Inflammatory macrophage treated with lipopolysaccharide for 4 hours (primary cell): ENCODE measurements at regions not wholly inside any gene's neighbourhood (a gene's known extent, or its start where the extent isn't known, plus 50 kb on each side); places are given as distances from the start of the nearest gene placed in this dataset.

Experiments
- DNase-seq: peaks from one replicate; pipeline ENCODE4 v3.0.0-alpha.2; 2020

DNA sequence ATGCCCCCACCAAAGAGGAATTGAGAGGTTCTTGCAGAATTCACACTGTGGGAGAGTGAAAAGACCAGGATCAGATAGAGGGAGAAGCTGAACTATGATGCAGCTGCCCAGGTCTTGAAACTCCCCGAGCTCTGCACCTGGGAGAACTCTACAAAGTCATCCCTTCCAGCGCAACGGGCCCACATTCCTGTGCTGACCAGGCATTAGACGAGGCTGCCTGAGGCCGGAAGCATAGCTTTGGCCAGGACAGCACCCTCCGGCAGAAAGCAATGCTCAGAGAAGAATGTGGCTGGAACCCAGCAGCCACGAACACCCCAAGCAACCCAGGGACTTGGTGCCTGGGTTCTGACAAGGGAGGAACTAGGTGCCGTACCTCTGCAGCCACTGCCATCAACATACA, 281.5 kb upstream of the CDH4 start:
- DNase-seq = no peak

DNA sequence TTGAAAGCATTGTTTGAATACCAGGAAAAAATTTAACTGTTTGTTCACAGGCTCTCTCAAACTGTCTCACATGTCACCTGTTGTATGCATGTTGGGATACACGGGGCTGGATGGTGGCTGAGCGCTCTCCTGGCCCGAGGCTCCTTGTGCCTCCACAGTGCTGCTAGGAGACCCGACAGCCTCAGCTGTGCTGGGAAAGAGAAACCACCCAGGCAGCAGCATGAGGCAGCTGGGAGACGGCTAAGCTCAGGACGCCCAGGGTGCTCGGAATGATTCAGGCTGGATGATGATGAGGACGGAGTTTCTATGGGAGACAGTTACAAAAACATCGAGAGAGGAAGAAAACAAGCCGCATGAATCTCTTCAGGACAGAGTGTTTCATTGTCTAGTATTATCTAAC, 278.0 kb upstream of the CDH4 start:
- no peak for DNase-seq

- no peak for DNase-seq
These were observed 277.6 kb upstream of the CDH4 start for GRCh38 chr20:60974441-60974945.

DNA sequence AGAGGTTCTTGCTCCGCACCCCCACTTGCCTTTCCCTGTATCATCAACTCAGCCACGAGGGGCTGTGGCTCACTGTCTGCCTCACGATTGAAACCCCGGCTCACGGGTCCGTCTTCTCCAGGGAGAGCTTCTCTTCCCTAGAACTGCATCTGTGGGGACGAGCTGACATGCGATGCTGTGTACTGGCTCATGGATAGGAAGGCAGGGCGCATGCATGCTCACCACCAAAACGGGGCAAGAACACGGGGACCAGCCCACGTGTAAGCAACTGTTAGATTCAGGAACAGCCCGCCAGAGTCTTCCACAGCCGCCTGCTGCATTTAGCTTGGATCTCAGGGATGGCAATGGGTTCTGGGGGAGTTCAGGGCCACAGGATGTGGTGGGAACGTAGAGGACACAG, 275.9 kb upstream of the CDH4 start:
- DNase-seq = no peak

DNA sequence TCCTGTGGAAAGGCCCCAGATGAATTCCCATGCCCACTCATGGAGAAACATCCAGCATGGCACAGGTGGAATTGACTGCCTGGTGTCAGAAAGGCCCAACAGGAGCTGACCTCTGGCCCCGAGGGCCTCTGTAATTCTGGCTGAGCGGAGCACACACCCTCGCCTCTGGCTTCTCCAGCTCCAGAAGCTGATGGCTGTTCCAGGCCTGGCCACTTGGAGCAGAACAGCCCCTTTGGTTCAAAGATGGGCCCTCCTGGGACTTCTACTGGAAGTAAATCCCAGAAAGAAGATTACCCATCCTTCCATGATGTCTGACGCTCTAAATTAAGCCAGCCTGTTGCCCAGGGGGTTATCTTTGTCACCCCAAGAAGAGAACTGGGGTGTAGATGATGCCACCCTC, 275.1 kb upstream of the CDH4 start:
- no peak for DNase-seq

GRCh38 chr20:60977901-60978300, 274.2 kb upstream of the CDH4 start:
- no peak for DNase-seq

- DNase-seq = no peak
These were observed 267.4 kb upstream of the CDH4 start for GRCh38 chr20:60984666-60985065.

DNA sequence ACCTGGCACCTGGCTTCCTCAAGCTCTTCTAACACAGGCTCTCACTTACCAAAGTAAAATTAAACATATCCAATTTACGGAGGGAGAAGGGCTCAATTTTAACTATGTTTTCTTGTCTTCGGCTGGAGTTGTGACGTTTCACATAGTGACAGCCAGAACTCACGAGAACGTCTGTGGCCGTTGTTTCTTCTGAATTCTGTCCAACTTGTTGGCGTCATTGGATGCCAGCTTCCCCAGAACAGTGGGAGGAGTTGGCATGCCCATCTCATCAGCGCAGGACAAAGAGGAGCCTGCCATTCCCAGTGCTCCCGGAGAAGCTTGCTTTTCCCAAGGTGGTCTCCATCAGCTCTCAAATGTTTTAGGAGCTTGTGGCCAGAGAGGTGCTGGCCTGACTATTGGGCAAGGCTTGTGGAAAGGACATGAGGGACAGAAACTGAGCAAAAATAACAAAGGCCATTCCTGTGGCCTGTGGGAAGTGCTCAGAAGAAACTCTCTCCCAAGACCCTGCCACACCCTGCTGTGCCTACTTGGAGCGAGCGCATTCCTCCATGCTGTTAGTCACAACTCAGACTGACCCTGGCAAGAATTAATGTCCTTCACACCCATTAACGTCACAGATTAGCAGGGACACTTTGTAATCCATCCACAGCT, 265.4 kb upstream of the CDH4 start:
- DNase-seq = no peak

GRCh38 chr20:60990061-60990460, 262.0 kb upstream of the CDH4 start:
- no peak for DNase-seq

GRCh38 chr20:60990643-60991042, 261.4 kb upstream of the CDH4 start:
- DNase-seq = no peak

- no peak for DNase-seq
These were observed 258.5 kb upstream of the CDH4 start for GRCh38 chr20:60993433-60994044.

DNA sequence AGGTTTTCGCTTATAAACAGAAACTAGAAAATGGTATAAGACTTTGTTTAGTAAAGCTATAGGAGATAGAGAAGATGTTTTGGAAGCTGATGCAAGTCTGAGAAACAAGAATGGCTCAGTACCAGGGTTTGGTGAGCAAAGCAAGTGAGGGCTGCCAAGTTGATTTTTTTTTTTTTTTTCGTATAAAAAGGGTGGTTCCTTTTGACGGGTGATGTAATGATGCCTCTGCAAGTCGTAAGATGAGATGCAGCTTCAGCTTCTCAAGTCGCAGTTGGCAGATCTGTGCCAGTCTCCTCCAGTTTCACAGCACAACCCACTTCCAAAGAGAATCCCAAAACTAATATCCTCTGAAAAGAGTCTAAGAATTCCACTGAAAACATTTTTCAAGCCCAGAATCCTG, 252.8 kb upstream of the CDH4 start:
- DNase-seq = no peak

GRCh38 chr20:61002090-61002489, 250.0 kb upstream of the CDH4 start:
- no peak for DNase-seq

GRCh38 chr20:61014491-61014890, 237.6 kb upstream of the CDH4 start:
- DNase-seq = no peak

DNA sequence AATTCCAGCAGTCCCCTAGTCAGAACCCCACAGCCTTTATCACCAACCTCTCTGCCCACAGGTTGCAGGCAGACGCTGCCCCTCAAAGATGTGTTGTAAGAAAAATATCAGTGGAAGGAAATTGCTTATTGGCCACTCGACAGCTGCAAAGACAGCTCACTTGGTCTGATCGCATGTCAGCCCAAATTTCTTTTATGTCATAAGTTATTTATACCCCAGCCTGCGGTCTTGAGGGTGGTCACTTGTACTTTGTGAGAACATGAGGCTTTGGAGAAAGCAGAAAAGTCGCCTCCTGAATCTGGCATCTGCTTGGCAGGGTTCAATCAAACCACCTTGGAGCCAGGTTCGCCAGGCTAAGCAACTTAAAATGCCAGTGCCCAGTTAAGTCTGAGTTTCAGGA, 236.5 kb upstream of the CDH4 start:
- no peak for DNase-seq

DNA sequence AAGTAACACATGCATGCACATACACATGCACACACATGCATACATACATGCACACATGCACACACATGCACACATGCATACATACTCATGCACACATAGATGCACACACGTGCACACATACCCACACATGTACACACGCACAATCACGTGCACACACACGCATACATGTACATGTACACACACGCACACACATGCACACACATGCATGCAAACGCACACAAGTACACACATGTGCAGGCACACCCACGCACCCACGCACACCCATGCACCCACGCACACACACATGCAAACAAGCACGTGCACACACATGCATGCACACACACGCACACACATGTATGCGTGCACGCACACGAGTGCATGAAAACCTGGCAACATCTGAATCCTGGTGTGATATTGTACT, 232.7 kb upstream of the CDH4 start:
- no peak for DNase-seq

DNA sequence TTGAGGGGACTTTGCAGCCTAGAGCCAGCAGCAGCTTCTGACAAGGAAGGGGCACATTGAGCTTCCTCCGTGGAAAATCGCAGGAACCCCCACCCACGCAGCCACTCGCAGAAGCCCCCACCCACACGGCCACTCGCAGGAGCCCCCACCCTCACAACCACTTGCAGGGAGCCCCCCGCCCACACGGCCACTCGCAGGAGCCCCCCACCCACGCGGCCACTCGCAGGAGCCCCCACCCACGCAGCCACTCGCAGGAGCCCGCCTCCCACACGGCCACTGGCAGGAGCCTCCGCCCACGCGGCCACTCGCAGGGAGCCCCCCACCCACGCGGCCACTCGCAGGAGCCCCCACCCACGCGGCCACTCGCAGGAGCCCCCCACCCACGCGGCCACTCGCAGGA, 228.4 kb upstream of the CDH4 start:
- DNase-seq = no peak

DNA sequence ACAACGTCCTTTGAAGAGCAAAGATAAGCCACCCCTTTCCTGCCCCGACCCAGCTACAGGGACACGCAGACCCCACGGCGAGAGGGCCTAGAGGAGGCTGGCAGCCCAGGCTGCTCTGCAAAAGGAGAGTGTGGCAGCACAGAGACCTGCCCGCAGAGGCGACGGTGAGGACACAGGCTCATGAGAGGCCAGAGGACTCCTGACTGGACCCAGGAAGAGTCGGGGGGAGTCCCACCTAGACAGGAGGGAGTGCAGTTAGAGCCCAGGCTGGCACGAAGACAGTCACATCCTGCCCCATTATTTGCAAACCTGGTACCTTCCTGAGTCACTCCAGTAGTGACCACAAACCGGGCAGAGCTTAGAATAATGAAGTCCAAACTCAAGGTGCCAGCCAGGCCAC, 227.7 kb upstream of the CDH4 start:
- DNase-seq = no peak

DNA sequence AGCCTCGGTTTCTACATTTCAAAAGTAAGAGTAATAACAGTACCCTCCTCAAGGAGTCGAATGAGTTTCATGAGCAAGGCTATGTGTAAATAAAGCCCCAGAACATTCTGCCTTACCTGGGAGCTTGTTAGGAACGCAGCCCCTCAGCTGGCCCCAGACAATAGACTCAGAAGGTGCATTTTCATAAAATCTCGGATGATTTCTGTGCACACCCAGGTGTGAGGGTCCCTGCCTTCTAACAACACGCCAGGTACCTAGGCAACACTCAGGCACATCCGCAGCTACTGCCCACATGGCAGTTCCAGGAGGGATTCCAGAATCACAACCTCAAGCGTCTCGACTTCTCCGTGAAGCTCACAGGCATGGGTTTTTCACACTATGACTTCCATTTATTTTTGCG, 226.5 kb upstream of the CDH4 start:
- no peak for DNase-seq

DNA sequence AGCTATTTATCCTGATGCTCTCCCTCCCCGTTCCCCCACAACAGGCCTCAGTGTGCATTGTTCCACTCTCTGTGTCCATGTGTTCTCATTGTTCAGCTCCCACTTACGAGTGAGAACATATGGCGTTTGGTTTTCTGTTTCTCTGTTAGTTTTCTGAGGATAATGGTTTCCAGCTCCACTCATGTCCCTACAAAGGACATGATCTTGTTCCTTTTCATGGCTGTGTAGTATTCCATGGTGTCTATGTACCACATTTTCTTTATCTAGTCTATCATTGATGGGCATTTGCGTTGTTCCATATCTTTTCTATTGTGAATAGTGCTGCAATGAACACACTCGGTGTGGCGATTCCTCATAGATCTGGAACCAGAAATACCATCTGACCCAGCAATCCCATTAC, 225.9 kb upstream of the CDH4 start:
- no peak for DNase-seq

DNA sequence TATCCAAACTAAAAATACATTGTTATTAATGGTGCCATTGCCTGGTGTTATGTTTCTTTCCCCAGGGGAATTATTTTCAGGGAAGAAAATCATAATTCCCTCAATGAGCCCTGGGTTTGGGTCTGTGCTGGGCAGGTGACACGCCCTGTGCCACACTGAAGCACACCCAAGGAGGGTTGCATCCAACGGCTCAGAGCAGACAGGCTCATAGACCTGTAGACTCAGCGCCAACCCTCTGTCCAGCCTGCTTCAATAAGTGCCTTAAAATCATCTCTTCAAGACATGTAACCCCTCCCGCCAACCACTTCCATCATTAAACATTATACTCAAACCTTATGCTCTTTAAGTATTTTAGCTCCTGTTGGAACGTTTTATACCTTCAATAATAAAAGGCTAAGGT, 225.3 kb upstream of the CDH4 start:
- no peak for DNase-seq

- no peak for DNase-seq
These were observed 224.8 kb upstream of the CDH4 start for GRCh38 chr20:61027218-61027617.

DNA sequence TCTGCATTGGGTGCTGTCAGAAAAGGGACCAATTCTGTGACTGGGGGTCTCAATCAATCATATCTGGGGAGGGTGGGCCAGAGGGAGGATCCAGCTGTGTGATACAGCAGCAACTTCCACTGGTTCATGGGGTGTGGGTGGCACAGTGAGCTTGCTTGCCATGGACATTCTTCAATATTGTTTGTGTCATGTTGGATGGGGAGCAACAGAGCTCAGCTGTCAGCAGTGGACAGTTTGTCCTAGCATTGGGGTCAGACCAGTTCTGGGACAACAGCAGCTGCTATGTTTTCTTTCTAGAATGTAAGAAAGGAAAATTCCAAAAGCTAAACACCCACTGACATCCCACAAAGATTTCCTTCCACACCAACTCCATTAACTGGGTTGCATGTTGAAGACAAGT, 221.9 kb upstream of the CDH4 start:
- no peak for DNase-seq

DNA sequence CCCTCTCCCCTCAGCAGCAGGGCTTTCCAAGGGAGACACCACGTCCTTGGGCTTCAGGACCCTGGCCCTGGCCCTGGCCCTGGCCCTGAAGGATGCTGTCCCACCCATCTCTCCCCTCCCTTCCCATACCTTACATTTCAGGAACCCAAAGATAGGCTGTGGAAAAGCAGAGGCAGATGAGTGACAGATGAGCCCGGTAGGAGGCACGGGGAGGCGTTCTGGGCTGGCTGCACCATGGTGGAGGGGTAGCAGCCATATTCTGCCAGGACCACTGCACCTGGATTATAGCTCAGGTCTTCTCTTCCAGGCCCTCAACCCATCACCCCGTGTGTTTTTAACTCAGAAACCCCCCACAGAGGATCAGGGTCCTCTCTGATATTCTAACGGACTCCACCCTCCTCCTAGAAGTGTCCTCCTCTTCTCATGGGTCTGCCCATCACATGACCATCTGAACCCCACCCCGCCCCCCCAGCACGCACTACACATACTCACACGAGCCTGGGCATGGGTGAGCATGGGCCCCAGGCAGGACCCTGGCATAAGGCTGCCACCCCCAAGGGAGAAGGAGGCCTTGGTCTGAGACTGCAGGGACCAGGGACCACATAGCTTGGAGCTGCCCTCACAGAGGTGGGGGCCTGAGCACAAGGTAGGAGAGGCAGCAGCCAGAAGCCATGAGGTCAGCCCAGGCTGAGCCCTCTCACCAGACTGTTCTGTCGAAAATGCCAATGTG, 220.8 kb upstream of the CDH4 start:
- DNase-seq = no peak
